Activated CD4-positive, alpha-beta memory T cell treated with anti-CD3 and anti-CD28 coated beads, Interleukin-2, amount 10 ng/mL, durations not matched to agents 7 days and 5 days (primary cell): ENCODE measurements at regions not wholly inside any gene's neighbourhood (a gene's known extent, or its start where the extent isn't known, plus 50 kb on each side); places are given as distances from the start of the nearest gene placed in this dataset.

Source experiments
- CTCF ChIA-PET: fragments of 350-600 bp; sonication (Branson Sonifier 250); formaldehyde crosslinking; loops from one replicate; lab custom pipeline; 2021; ENCODE audit warnings: antibody characterized with exemption, inconsistent platforms; lab: Charles Lee
- POLR2A ChIA-PET: fragments of 350-600 bp; sonication (Branson Sonifier 250); formaldehyde crosslinking; loops from one replicate; lab custom pipeline; 2021; ENCODE audit warnings: antibody characterized with exemption; lab: Charles Lee
- DNase-seq: peaks from one replicate; pipeline ENCODE4 v3.0.0-alpha.2; 2020
- H3K27ac Mint-ChIP-seq: one replicate; pipeline ENCODE4 v1.8.0; 2021; ENCODE audit warnings: mild to moderate bottlenecking, mixed read lengths
- H3K27me3 Mint-ChIP-seq: one replicate; pipeline ENCODE4 v1.8.0; 2021; ENCODE audit warnings: mixed read lengths
- H3K36me3 Mint-ChIP-seq: one replicate; pipeline ENCODE4 v1.8.0; 2021; ENCODE audit warnings: low read depth, mixed read lengths
- H3K4me1 Mint-ChIP-seq: one replicate; pipeline ENCODE4 v1.8.0; 2021; ENCODE audit warnings: mixed read lengths
- H3K4me3 Mint-ChIP-seq: one replicate; pipeline ENCODE4 v1.8.0; 2021; ENCODE audit warnings: mild to moderate bottlenecking, mixed read lengths
- H3K9me3 Mint-ChIP-seq: one replicate; pipeline ENCODE4 v1.8.0; 2021; ENCODE audit warnings: mixed read lengths

- H3K27ac Mint-ChIP-seq, result no peak overlapping the region
- H3K4me1 Mint-ChIP-seq, result peaks cover 7% of the 10 kb centered on the region
- no peak for DNase-seq
- H3K9me3 Mint-ChIP-seq, result peaks cover 4% of the 10 kb centered on the region
- H3K27me3 Mint-ChIP-seq, result peaks cover 17% of the 10 kb centered on the region
- CTCF ChIA-PET, result no interaction called here
- H3K4me3 Mint-ChIP-seq, result no peak overlapping the region
- no peaks in the 10 kb centered on the region for H3K36me3 Mint-ChIP-seq
- POLR2A ChIA-PET, result no interaction called here
Observed at GRCh38 chr5:68754536-68754935, 339.3 kb upstream of the SLC30A5 start.

GRCh38 chr5:68755293-68755692 is 338.5 kb upstream of the SLC30A5 start:
- Mint-ChIP-seq H3K4me3 (no peak overlapping the region), H3K36me3 (no peaks in the 10 kb centered on the region), H3K9me3 (no peaks in the 10 kb centered on the region), H3K27ac (no peak overlapping the region), H3K27me3 (peaks cover 17% of the 10 kb centered on the region), H3K4me1 (peaks cover 1% of the 10 kb centered on the region)
- ChIA-PET POLR2A (no interaction called here), CTCF (no interaction called here)
- no peak for DNase-seq

GRCh38 chr5:68757006-68757405 is 336.8 kb upstream of the SLC30A5 start:
- POLR2A ChIA-PET, result no interaction called here
- DNase-seq, result no peak
- no peak overlapping the region for H3K27ac Mint-ChIP-seq
- no peak overlapping the region for H3K4me3 Mint-ChIP-seq
- peaks cover 15% of the 10 kb centered on the region for H3K27me3 Mint-ChIP-seq
- H3K4me1 Mint-ChIP-seq, result no peaks in the 10 kb centered on the region
- no peaks in the 10 kb centered on the region for H3K36me3 Mint-ChIP-seq
- H3K9me3 Mint-ChIP-seq, result no peaks in the 10 kb centered on the region
- CTCF ChIA-PET, result no interaction called here

- ChIA-PET CTCF (no interaction called here), POLR2A (no interaction called here)
- Mint-ChIP-seq H3K27me3 (peaks cover 15% of the 10 kb centered on the region), H3K36me3 (no peaks in the 10 kb centered on the region), H3K27ac (no peak overlapping the region), H3K4me1 (no peaks in the 10 kb centered on the region), H3K4me3 (no peak overlapping the region), H3K9me3 (no peaks in the 10 kb centered on the region)
- no peak for DNase-seq
Observed at GRCh38 chr5:68757626-68758212, 336.1 kb upstream of the SLC30A5 start.

- Mint-ChIP-seq H3K27me3 (peaks cover 14% of the 10 kb centered on the region), H3K9me3 (peaks cover 2% of the 10 kb centered on the region), H3K4me1 (no peaks in the 10 kb centered on the region), H3K36me3 (no peaks in the 10 kb centered on the region), H3K4me3 (no peak overlapping the region), H3K27ac (no peak overlapping the region)
- CTCF ChIA-PET, result no interaction called here
- no peak for DNase-seq
- POLR2A ChIA-PET, result no interaction called here
Observed at GRCh38 chr5:68759593-68759992, 334.2 kb upstream of the SLC30A5 start.

- ChIA-PET POLR2A (no interaction called here), CTCF (no interaction called here)
- Mint-ChIP-seq H3K27me3 (no peaks in the 10 kb centered on the region), H3K9me3 (peaks cover 2% of the 10 kb centered on the region), H3K4me1 (no peaks in the 10 kb centered on the region), H3K27ac (no peak overlapping the region), H3K36me3 (no peaks in the 10 kb centered on the region), H3K4me3 (no peak overlapping the region)
- DNase-seq, result no peak
Observed at GRCh38 chr5:68762201-68762600, 331.6 kb upstream of the SLC30A5 start.

- no peaks in the 10 kb centered on the region for H3K27me3 Mint-ChIP-seq
- no peak overlapping the region for H3K27ac Mint-ChIP-seq
- H3K4me1 Mint-ChIP-seq, result no peaks in the 10 kb centered on the region
- no peak overlapping the region for H3K4me3 Mint-ChIP-seq
- peaks cover 2% of the 10 kb centered on the region for H3K9me3 Mint-ChIP-seq
- CTCF ChIA-PET, result no interaction called here
- no peak for DNase-seq
- H3K36me3 Mint-ChIP-seq, result no peaks in the 10 kb centered on the region
- POLR2A ChIA-PET, result no interaction called here
Observed at GRCh38 chr5:68766952-68767464, 326.8 kb upstream of the SLC30A5 start.

GRCh38 chr5:68770551-68770950 is 323.3 kb upstream of the SLC30A5 start:
- Mint-ChIP-seq H3K36me3 (no peaks in the 10 kb centered on the region), H3K27me3 (no peaks in the 10 kb centered on the region), H3K4me1 (no peaks in the 10 kb centered on the region), H3K9me3 (peaks cover 3% of the 10 kb centered on the region), H3K4me3 (no peak overlapping the region), H3K27ac (no peak overlapping the region)
- CTCF ChIA-PET, result no interaction called here
- DNase-seq, result no peak
- POLR2A ChIA-PET, result no interaction called here

- POLR2A ChIA-PET, result no interaction called here
- peaks cover 3% of the 10 kb centered on the region for H3K9me3 Mint-ChIP-seq
- H3K4me1 Mint-ChIP-seq, result no peaks in the 10 kb centered on the region
- H3K27me3 Mint-ChIP-seq, result no peaks in the 10 kb centered on the region
- no peak for DNase-seq
- CTCF ChIA-PET, result no interaction called here
- H3K27ac Mint-ChIP-seq, result no peak overlapping the region
- no peaks in the 10 kb centered on the region for H3K36me3 Mint-ChIP-seq
- no peak overlapping the region for H3K4me3 Mint-ChIP-seq
Observed at GRCh38 chr5:68771221-68771620, 322.6 kb upstream of the SLC30A5 start.

- no peaks in the 10 kb centered on the region for H3K4me1 Mint-ChIP-seq
- H3K9me3 Mint-ChIP-seq, result peaks cover 3% of the 10 kb centered on the region
- H3K27me3 Mint-ChIP-seq, result no peaks in the 10 kb centered on the region
- no peaks in the 10 kb centered on the region for H3K36me3 Mint-ChIP-seq
- DNase-seq, result no peak
- no peak overlapping the region for H3K27ac Mint-ChIP-seq
- ChIA-PET CTCF (no interaction called here), POLR2A (no interaction called here)
- H3K4me3 Mint-ChIP-seq, result no peak overlapping the region
Observed at GRCh38 chr5:68771732-68772131, 322.1 kb upstream of the SLC30A5 start.

- H3K4me1 Mint-ChIP-seq, result no peaks in the 10 kb centered on the region
- H3K36me3 Mint-ChIP-seq, result no peaks in the 10 kb centered on the region
- ChIA-PET POLR2A (no interaction called here), CTCF (no interaction called here)
- no peaks in the 10 kb centered on the region for H3K27me3 Mint-ChIP-seq
- peaks cover 3% of the 10 kb centered on the region for H3K9me3 Mint-ChIP-seq
- H3K4me3 Mint-ChIP-seq, result no peak overlapping the region
- no peak for DNase-seq
- no peak overlapping the region for H3K27ac Mint-ChIP-seq
Observed at GRCh38 chr5:68776381-68776780, 317.4 kb upstream of the SLC30A5 start.

GRCh38 chr5:68777135-68777534 is 316.7 kb upstream of the SLC30A5 start:
- peaks cover 3% of the 10 kb centered on the region for H3K9me3 Mint-ChIP-seq
- H3K27ac Mint-ChIP-seq, result no peak overlapping the region
- DNase-seq, result no peak
- CTCF ChIA-PET, result no interaction called here
- H3K4me1 Mint-ChIP-seq, result no peaks in the 10 kb centered on the region
- no peaks in the 10 kb centered on the region for H3K27me3 Mint-ChIP-seq
- POLR2A ChIA-PET, result no interaction called here
- no peaks in the 10 kb centered on the region for H3K36me3 Mint-ChIP-seq
- no peak overlapping the region for H3K4me3 Mint-ChIP-seq

- H3K4me1 Mint-ChIP-seq, result no peaks in the 10 kb centered on the region
- no peak overlapping the region for H3K27ac Mint-ChIP-seq
- ChIA-PET CTCF (no interaction called here), POLR2A (no interaction called here)
- H3K36me3 Mint-ChIP-seq, result no peaks in the 10 kb centered on the region
- H3K4me3 Mint-ChIP-seq, result no peak overlapping the region
- peaks cover 5% of the 10 kb centered on the region for H3K27me3 Mint-ChIP-seq
- DNase-seq, result no peak
- peaks cover 5% of the 10 kb centered on the region for H3K9me3 Mint-ChIP-seq
Observed at GRCh38 chr5:68778484-68778883, 315.3 kb upstream of the SLC30A5 start.

- Mint-ChIP-seq H3K27me3 (peaks cover 5% of the 10 kb centered on the region), H3K4me3 (no peak overlapping the region), H3K36me3 (no peaks in the 10 kb centered on the region), H3K9me3 (peaks cover 5% of the 10 kb centered on the region), H3K27ac (no peak overlapping the region), H3K4me1 (no peaks in the 10 kb centered on the region)
- POLR2A ChIA-PET, result interaction anchor here (0.7 kb wide), 1 partner anchor 432 kb away, joined by 3 read pairs; no protein-coding TSS in a partner anchor
- CTCF ChIA-PET, result no interaction called here
- DNase-seq, result no peak
Observed at GRCh38 chr5:68780299-68780955, 313.4 kb upstream of the SLC30A5 start.
